Neural cell (in vitro differentiated cells): ENCODE measurements at regions not wholly inside any gene's neighbourhood (a gene's known extent, or its start where the extent isn't known, plus 50 kb on each side); places are given as distances from the start of the nearest gene placed in this dataset.
A peak's percentile ranks its signal among the peaks of the same experiment; 100 is the strongest.

Experiments
- H2AFZ ChIP-seq: fragments of 200-600, 300-800 bp; sonication (generic), shearing (Covaris generic); 2 replicates; pipeline ENCODE4 v1.6.0; 2014; ENCODE audit warnings: low read depth, mild to moderate bottlenecking, antibody characterized with exemption, low read length, moderate library complexity
- H3F3A ChIP-seq: fragments of 200-600 bp; shearing (Covaris generic); 2 replicates; pipeline ENCODE4 v1.6.1; 2016; ENCODE audit warnings: mild to moderate bottlenecking, moderate library complexity, mixed read lengths, antibody characterized with exemption, low read length; ENCODE audit not compliant: insufficient read depth, poor library complexity, severe bottlenecking
- H3K27ac ChIP-seq: fragments of 200-600, 300-800 bp; sonication (generic), shearing (Covaris generic); 2 replicates; pipeline ENCODE4 v1.5.1; 2014; ENCODE audit warnings: mild to moderate bottlenecking, low read length, moderate library complexity
- H3K27me3 ChIP-seq: fragments of 300-800, 200-600 bp; sonication (generic), shearing (Covaris generic); 2 replicates; pipeline ENCODE4 v1.6.0; 2014; ENCODE audit warnings: mild to moderate bottlenecking, low read depth, low read length, moderate library complexity; ENCODE audit not compliant: insufficient read depth
- H3K36me3 ChIP-seq: fragments of 300-800, 200-600 bp; sonication (generic), shearing (Covaris generic); 2 replicates; pipeline ENCODE4 v1.5.1; 2014; ENCODE audit warnings: mild to moderate bottlenecking, antibody characterized with exemption, low read length, moderate library complexity; ENCODE audit not compliant: insufficient read depth
- H3K4me2 ChIP-seq: fragments of 300-800, 200-600 bp; sonication (generic), shearing (Covaris generic); 2 replicates; pipeline ENCODE4 v1.6.0; 2014; ENCODE audit warnings: mild to moderate bottlenecking, low read length
- H3K4me3 ChIP-seq: fragments of 300-800, 200-600 bp; sonication (generic), shearing (Covaris generic); 2 replicates; pipeline ENCODE4 v1.5.1; 2014; ENCODE audit warnings: mild to moderate bottlenecking, low read length, moderate library complexity
- H3K79me2 ChIP-seq: fragments of 200-600 bp; shearing (Covaris generic); replicated peaks from 2 replicates; pipeline ENCODE4 v1.6.0; 2014; ENCODE audit warnings: mild to moderate bottlenecking, low read length, moderate library complexity; ENCODE audit not compliant: insufficient read depth
- H3K9ac ChIP-seq: fragments of 300-800, 200-600 bp; sonication (generic), shearing (Covaris generic); 2 replicates; pipeline ENCODE4 v1.6.1; 2016; ENCODE audit warnings: mild to moderate bottlenecking, low read length, mixed read lengths
- H3K9me2 ChIP-seq: fragments of 200-600 bp; shearing (Covaris generic); 2 replicates; pipeline ENCODE4 v1.6.1; 2016; ENCODE audit warnings: mild to moderate bottlenecking, low read length, mixed read lengths; ENCODE audit not compliant: insufficient read depth
- H3K9me3 ChIP-seq: fragments of 200-600, 300-800 bp; sonication (generic), shearing (Covaris generic); 2 replicates; pipeline ENCODE4 v1.6.1; 2016; ENCODE audit warnings: mild to moderate bottlenecking, mixed run types, low read length, moderate library complexity, mixed read lengths
- H4K20me1 ChIP-seq: fragments of 200-600 bp; shearing (Covaris generic); 2 replicates; pipeline ENCODE4 v1.6.1; 2016; ENCODE audit warnings: mild to moderate bottlenecking, mixed run types; ENCODE audit not compliant: insufficient read depth
- EP300 ChIP-seq: fragments of 450-650 bp; conservative IDR thresholded peaks from 2 replicates; pipeline ENCODE4 v1.6.1; 2014; ENCODE audit warnings: antibody characterized with exemption, mild to moderate bottlenecking, moderate library complexity; ENCODE audit not compliant: poor library complexity, severe bottlenecking
- EZH2 ChIP-seq: fragments of 200-600, 300-800 bp; shearing (Covaris generic), sonication (generic); IDR thresholded peaks from 2 replicates; pipeline ENCODE4 v1.6.1; 2014; ENCODE audit warnings: antibody characterized with exemption, low read length, borderline replicate concordance, mild to moderate bottlenecking; ENCODE audit not compliant: insufficient read depth, poor library complexity, severe bottlenecking
- MXI1 ChIP-seq: fragments of 450-650 bp; conservative IDR thresholded peaks from 2 replicates; pipeline ENCODE4 v1.6.1; 2014; ENCODE audit warnings: antibody characterized with exemption, mild to moderate bottlenecking; ENCODE audit not compliant: poor library complexity, severe bottlenecking
- POLR2AphosphoS5 ChIP-seq: IDR thresholded peaks from 2 replicates; pipeline ENCODE4 v1.6.1; 2012
- RAD21 ChIP-seq: fragments of 450-650 bp; conservative IDR thresholded peaks from 2 replicates; pipeline ENCODE4 v1.6.1; 2014; ENCODE audit warnings: antibody characterized with exemption, mild to moderate bottlenecking, moderate library complexity
- SMC3 ChIP-seq: fragments of 450-650 bp; conservative IDR thresholded peaks from 2 replicates; pipeline ENCODE4 v1.6.1; 2014; ENCODE audit warnings: antibody characterized with exemption, mild to moderate bottlenecking, moderate library complexity; ENCODE audit not compliant: poor library complexity
- TAF1 ChIP-seq: IDR thresholded peaks from 2 replicates; pipeline ENCODE4 v1.6.1; 2012; ENCODE audit warnings: low read depth
- TF ChIP-seq, protein P1 (sequence below): fragments of 450-650 bp; IDR thresholded peaks from 2 replicates; pipeline ENCODE4 v1.5.1; 2014; ENCODE audit warnings: antibody characterized with exemption, mild to moderate bottlenecking, moderate library complexity; ENCODE audit not compliant: poor library complexity, severe bottlenecking
- TF ChIP-seq, protein P2 (sequence below): IDR thresholded peaks from 2 replicates; pipeline ENCODE4 v1.6.1; 2012; ENCODE audit warnings: borderline replicate concordance

DNA sequence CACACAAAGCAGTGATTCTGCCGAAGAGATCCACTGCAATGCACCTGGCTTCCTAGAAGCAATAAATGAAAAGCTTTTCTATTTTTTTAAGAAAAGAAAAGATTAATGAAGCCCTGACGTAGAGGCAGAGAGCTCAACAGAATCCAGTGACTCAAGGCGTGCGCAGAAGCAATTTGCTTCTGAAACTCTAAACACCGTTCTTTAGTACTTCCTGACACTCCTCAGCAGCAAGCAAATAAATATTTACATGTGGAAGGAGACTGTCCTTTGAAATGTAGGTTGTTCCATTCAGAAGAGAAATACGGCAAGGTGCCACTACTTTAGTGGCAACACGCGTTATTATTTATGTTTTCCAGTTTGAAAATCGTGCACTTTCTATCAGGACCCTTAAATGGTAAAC is 126.2 kb upstream of the ZNF516 start:
- Histone ChIP-seq H4K20me1 (no peaks in the 10 kb centered on the region), H3K4me3 (peak overlapping the region; percentile 49), H3K36me3 (no peaks in the 10 kb centered on the region), H2AFZ (no peak overlapping the region), H3K9me3 (no peaks in the 10 kb centered on the region), H3F3A (no peaks in the 10 kb centered on the region), H3K4me2 (peak overlapping the region; percentile 4), H3K9ac (no peak overlapping the region), H3K27ac (no peak overlapping the region), H3K27me3 (no peaks in the 10 kb centered on the region), H3K9me2 (no peaks in the 10 kb centered on the region), H3K79me2 (no peaks in the 10 kb centered on the region)
- TF ChIP-seq SMC3 (no peak), RAD21 (no peak), EZH2 (no peak), TAF1 (no peak), POLR2AphosphoS5 (no peak), EP300 (no peak), MXI1 (no peak)
- TF ChIP-seq, protein P1, sequence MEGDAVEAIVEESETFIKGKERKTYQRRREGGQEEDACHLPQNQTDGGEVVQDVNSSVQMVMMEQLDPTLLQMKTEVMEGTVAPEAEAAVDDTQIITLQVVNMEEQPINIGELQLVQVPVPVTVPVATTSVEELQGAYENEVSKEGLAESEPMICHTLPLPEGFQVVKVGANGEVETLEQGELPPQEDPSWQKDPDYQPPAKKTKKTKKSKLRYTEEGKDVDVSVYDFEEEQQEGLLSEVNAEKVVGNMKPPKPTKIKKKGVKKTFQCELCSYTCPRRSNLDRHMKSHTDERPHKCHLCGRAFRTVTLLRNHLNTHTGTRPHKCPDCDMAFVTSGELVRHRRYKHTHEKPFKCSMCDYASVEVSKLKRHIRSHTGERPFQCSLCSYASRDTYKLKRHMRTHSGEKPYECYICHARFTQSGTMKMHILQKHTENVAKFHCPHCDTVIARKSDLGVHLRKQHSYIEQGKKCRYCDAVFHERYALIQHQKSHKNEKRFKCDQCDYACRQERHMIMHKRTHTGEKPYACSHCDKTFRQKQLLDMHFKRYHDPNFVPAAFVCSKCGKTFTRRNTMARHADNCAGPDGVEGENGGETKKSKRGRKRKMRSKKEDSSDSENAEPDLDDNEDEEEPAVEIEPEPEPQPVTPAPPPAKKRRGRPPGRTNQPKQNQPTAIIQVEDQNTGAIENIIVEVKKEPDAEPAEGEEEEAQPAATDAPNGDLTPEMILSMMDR: no peak
- TF ChIP-seq, protein P2, sequence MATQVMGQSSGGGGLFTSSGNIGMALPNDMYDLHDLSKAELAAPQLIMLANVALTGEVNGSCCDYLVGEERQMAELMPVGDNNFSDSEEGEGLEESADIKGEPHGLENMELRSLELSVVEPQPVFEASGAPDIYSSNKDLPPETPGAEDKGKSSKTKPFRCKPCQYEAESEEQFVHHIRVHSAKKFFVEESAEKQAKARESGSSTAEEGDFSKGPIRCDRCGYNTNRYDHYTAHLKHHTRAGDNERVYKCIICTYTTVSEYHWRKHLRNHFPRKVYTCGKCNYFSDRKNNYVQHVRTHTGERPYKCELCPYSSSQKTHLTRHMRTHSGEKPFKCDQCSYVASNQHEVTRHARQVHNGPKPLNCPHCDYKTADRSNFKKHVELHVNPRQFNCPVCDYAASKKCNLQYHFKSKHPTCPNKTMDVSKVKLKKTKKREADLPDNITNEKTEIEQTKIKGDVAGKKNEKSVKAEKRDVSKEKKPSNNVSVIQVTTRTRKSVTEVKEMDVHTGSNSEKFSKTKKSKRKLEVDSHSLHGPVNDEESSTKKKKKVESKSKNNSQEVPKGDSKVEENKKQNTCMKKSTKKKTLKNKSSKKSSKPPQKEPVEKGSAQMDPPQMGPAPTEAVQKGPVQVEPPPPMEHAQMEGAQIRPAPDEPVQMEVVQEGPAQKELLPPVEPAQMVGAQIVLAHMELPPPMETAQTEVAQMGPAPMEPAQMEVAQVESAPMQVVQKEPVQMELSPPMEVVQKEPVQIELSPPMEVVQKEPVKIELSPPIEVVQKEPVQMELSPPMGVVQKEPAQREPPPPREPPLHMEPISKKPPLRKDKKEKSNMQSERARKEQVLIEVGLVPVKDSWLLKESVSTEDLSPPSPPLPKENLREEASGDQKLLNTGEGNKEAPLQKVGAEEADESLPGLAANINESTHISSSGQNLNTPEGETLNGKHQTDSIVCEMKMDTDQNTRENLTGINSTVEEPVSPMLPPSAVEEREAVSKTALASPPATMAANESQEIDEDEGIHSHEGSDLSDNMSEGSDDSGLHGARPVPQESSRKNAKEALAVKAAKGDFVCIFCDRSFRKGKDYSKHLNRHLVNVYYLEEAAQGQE: no peak

DNA sequence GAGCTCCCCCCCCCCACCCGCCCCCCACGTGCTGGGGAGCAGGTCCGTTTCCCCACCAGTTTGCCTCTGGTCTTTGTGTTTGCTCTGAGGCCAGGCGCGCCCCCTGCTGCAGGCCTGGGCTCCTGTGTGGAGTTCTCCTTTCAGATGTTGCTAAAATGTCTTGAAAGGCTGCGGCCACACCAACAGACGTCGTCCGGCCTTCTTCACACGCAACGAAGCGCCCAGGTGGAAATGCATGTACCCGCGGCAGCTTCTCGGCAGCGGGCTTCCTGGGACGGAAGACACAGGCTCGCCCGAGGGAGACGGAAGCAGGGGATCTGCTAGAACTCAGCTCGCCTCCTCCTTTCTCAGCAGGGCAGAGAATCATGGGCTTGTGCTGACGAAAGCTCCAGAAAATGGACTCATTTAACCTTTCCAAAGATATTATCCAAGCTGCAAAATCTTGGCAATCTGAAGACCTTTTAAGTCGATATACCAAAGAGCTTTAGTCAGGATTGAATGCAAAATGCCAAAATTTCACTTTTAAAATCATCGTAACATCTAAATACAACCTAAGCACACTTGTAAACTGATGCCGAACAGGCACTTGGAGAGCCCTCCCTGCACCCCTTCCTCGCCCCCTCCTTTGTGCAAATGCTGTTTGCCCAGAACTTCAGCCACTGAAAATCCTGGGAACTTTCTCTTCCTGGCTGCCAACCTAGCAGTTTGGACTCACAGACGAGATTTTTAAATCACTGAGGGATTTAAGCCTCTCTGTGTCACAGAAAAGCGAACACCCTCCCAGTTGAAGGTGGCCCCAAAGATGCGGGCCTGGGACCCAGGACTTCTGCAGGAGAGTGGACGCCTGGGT is 125.5 kb upstream of the ZNF516 start:
- Histone ChIP-seq H3K36me3 (no peaks in the 10 kb centered on the region), H3K9me3 (no peaks in the 10 kb centered on the region), H3K79me2 (no peaks in the 10 kb centered on the region), H4K20me1 (no peaks in the 10 kb centered on the region), H3K9ac (no peak overlapping the region), H3K4me2 (no peak overlapping the region), H3K27ac (no peak overlapping the region), H3K9me2 (no peaks in the 10 kb centered on the region), H3F3A (no peaks in the 10 kb centered on the region), H3K27me3 (no peaks in the 10 kb centered on the region), H2AFZ (no peak overlapping the region), H3K4me3 (peak overlapping the region; percentile 49)
- peak; percentile 28 for TF ChIP-seq SMC3
- TF ChIP-seq RAD21: peak; percentile 38
- no peak for TF ChIP-seq EP300
- TF ChIP-seq TAF1: no peak
- TF ChIP-seq POLR2AphosphoS5: no peak
- no peak for TF ChIP-seq EZH2
- TF ChIP-seq MXI1: no peak
- TF ChIP-seq, protein P2: no peak
- TF ChIP-seq, protein P1: peak; percentile 55
